Activated T-cell treated with anti-CD3 and anti-CD28 coated beads for 24 hours (primary cell): ENCODE measurements at regions not wholly inside any gene's neighbourhood (a gene's known extent, or its start where the extent isn't known, plus 50 kb on each side); places are given as distances from the start of the nearest gene placed in this dataset.

ENCODE experiments used
- DNase-seq: peaks from one replicate; pipeline ENCODE4 v3.0.0-alpha.2; 2020; ENCODE audit warnings: low read depth

DNA sequence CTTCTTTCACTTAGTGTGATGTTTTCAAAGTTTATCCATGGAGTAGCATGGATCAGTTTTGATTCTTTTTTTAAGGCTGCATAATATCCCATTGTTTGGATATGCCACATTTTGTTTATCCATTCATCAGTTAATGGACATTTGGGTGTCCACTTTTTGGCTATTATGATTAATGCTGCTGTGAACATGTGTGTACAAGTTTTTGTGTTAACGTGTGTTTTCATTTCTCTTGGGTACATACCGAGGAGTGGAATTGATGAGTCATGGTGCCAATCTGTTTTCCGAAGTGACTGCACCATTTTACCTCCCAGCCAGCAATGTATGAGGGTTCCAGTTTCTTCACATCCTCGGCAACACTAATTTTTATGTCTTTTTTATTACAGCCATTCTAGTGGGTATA, 78.4 kb upstream of the CCDC28A start:
- DNase-seq: no peak

GRCh38 chr6:138714493-138714892, 59.1 kb upstream of the CCDC28A start:
- DNase-seq: no peak

DNA sequence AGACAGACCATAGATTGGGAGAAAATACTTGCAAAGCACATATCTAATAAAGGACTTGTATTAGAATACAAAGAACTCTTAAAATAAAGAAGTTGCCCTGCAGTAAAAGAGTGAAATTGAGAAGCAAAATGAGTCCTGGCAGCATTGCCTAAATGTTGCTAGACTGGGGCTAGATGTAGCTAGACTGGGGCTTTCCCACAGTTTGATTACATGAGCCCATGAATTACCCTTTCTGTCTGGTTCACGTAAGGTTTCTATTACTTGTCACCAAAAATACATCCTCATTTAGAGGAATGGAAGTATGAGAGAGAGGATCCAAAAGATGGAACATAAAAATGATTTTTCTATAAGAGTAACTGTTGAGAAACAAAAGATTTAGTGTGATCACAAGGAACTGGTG, 57.6 kb upstream of the CCDC28A start:
- DNase-seq: no peak

DNA sequence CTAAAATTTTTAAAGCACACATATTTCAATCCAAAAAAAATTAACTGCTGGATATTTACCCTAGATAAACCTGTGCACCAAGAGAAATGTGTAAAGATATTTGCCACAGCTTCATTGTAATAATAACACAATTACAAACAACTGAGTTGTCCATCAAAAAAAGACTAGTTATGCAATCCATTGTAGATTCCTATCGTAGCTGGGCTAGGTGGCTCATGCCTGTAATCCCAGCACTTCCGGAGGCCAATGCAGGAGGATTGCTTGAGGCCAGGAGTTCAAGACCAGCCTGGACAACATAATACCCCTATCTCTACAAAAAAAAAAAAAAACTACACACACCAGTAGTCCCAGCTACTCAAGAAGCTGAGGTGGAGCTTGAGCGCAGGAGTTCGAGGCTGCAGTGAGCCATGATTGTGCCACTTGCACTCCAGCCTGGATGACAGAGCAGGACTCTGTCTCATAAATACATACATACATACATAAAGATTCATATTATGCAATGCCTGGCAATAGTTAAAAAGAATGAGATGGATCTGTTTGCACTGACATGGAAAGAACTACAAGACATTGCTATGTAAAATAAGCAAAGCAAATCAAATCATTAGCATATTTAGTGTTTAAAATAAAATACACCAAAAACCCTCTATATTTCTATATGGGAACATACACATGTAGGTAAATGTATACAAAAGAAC, 56.5 kb upstream of the CCDC28A start:
- no peak for DNase-seq

- no peak for DNase-seq
Observed at GRCh38 chr6:138719011-138719635, 54.4 kb upstream of the CCDC28A start.

DNA sequence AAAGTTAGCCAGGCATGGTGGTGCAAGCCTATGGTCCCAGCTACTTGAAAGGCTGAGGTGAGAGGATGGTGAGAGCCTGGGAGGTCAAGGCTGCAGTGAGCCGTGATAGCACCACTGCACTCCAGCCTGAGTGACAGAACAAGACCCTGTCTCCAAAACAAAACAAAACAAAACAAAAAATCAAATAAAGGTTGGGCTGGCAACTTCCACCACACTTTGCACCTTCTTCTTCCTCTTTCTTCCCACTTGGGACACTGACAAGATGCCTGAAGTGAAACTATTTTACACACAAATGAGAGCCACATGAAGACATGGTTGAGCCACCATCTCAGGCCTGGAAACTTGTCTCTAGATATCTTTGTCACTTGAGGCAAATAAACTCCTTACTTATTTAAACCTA, 53.8 kb upstream of the CCDC28A start:
- DNase-seq: no peak

- DNase-seq: no peak
Observed at GRCh38 chr6:138722425-138723371, 50.9 kb upstream of the CCDC28A start.
